ENCODE measurements at regions not wholly inside any gene's neighbourhood (a gene's known extent, or its start where the extent isn't known, plus 50 kb on each side); places are given as distances from the start of the nearest gene placed in this dataset.

DNA sequence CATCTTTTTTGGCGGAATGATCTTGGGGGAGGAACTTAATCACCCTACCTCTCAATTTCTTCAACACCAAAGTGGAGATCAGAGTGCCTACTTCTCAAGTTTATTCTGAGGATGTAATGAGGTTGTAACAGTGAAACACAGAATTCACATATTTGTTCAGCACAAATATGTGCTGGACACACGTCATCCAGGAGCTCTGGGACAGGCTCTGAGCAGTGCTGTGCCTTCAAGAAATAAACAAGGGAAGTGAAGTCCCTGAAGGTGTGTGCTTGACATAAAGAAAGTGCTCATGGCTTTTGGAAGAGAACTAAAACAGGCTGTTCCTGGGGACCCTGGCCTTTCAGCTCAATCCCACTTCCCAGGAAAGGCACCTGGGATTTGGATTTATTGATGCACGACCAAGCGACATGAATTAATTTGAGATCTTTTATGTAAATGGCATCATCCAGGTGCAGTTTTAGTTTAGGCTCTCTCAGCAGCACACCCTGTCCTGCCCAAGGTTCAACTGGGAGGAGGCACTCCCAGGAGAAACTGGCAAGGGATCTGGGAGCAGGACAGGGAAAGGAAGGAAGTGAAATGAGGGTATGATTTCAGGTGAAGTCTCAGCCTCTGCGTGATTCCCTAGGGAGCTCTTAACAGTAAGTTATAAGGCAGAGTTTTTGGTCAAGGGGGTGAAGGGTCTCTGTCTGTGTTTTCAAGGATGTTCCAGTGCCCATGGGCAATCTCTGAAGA is 211.0 kb downstream of the FOXA2 start:
- intact Hi-C loops (cut with micrococcal nuclease), result no loop called here

DNA sequence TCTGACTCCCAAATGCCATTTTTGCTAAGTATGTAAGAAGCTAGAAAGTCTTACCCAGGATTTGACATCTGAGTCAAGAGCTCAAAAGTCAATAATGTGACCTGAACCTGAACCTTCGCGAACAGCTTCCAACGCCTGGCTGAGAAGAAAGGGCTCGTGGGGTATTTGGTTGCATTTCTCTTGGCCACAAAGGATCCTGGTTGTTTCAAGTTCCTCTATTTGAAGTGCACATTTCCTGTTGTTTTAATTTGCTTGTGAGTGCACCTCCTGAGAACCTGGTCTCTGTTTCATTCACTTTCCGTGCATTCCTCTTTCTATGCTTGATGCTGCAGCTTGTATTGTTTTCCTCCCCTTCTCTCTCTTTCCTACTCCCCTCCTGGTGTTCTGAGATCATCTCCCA is 212.5 kb downstream of the FOXA2 start:
- intact Hi-C loops (cut with micrococcal nuclease), result no loop called here

DNA sequence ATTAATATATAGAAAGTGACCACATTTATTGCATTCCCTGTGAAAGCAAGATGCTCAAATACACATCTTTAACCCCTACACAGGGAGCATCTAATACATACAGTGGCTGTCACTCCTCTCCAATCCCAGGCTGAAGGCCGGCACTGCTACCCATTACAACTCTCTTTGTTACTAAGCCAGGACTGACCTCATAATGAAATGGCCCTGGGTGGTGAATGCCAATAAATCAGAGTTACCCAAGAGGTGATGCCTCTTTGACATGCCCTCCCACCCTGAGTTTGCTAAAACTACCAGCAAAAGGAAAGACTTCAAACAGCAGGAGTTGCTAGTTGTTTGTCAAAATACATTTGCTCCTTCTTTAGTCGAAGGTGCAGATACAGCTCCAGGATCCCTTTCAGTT is 214.2 kb downstream of the FOXA2 start:
- intact Hi-C loops (cut with micrococcal nuclease), result no loop called here

DNA sequence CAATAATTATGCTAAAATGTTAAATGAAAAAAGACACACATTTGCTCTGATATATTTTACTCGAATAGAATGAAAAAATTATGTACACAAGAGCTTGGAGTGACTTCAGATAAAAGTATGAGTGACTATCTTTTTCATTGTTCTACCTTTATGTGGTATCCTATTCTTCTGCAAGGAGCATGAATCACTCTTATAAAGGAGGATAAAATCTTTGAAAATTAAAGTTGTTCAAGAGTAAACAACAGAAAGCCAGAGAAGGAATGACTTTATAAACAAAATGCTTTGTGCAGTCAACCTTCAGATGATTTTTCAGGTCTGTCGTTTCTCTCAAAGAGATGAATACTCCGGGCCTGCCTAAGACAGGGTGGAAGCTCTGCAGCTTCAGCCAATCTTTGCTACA is 215.3 kb downstream of the FOXA2 start:
- intact Hi-C loops (cut with micrococcal nuclease), result no loop called here

DNA sequence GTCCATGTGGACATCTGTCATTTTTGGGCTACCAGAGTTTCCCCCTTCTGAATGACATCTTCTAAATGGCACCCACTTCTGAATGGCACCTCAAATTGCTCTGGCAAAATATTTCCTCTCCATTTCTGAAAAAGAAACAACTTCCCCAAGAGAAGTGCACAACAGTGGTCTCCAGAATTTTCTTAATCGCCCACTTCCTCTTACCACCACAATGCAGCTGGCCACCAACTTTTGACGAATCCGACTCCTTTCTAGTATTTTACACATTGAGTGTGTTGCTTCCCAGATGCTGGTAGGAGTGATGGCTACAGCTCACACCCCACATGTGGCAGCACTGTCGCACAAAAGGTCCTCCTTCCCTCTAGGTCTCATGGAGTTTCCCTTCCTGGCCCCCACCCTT is 216.1 kb downstream of the FOXA2 start:
- intact Hi-C loops (cut with micrococcal nuclease), result no loop called here

DNA sequence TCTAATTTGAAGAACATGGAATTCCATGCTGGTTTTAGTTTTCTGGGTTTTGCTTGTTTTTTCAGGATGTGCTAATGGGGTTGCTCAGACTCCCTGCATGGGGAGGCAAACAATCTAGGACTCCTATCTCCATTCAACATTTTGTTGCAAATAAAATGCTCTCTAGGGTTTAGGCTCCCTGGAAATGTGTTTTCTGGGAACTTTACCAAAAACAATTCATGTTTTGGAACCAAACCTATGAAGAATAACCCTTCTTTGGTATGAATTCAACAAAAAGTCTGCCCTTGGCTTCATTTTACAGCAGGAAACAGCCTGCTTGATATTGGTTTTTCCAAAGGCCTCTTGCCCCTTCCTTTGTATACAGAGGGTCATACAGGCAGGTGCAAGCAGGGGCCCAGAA is 217.7 kb downstream of the FOXA2 start:
- intact Hi-C loops (cut with micrococcal nuclease), result no loop called here

DNA sequence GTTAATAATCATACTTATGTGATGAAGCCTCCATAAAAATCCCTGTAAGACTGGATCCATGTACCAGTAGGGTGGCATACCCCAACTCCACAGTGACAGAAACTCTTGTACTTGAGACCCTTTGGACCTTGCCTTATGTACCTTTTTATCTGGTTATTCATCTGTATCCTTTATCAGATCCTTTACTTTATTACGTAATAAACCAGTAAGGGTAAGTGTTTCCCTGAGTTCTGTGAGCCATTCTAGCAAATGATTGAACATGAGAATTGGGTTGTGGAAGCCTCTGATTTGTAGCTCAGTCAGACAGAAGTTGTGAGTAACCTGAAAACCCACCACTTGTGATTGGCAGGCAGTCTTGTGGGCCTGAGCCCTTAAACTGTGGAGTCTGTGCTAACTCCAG is 229.7 kb downstream of the FOXA2 start:
- intact Hi-C loops (cut with micrococcal nuclease), result no loop called here

DNA sequence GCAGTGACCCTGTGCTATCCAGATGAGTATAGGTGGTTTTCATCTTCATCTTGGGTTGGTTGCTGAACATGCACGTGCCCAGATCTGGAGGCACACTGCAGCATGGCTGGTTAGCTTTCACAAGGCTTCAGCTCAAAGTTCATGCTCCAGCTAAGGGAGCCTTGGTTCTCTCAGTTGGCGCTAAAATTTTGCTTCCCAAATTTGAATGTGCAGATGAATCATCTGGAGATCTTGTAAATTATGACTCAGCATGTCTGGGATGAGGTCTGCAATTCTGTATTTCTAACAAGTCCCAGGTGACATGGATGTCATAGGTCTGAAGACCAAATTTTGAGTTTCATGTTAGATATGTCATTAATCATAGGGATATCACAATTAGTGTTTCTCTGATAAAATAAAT is 230.8 kb downstream of the FOXA2 start:
- intact Hi-C loops (cut with micrococcal nuclease), result no loop called here

DNA sequence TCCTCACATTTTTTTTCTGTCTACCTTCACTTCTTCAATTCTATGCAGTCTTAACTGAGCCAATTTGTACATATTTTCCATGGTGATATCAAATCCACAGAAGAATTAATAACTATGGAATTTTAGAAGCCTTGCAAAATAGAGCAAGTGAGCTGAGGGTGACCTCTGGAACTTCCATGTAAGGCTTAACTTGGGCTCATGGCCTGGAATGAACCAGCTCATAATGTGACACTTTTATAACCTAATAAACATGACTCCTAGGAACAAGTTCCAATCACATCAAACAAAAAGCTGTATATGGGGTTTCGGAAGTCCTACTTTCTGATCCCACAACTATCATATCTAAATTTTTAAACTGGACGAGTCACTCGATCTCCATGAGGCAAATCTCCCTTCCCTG is 232.4 kb downstream of the FOXA2 start:
- intact Hi-C loops (cut with micrococcal nuclease), result no loop called here

DNA sequence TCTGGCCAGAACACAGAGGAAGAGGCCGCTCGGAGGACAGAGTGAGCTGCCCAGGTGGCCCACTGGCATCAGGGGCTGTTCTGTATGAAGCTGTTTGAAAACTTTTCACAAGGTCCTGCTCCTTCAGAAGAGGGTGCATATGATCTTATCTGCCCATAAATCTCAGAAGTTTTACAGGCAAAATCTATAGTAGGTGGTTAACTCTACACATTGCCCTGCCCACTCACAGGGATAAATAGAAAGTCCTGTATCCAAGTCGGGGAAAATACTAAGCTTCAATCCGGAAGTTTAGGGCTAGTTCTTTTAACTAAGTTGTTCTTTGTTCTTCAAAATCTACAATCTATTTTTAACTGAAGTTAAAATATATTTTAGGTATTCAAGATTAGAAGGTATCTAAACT is 233.7 kb downstream of the FOXA2 start:
- intact Hi-C loops (cut with micrococcal nuclease), result no loop called here

DNA sequence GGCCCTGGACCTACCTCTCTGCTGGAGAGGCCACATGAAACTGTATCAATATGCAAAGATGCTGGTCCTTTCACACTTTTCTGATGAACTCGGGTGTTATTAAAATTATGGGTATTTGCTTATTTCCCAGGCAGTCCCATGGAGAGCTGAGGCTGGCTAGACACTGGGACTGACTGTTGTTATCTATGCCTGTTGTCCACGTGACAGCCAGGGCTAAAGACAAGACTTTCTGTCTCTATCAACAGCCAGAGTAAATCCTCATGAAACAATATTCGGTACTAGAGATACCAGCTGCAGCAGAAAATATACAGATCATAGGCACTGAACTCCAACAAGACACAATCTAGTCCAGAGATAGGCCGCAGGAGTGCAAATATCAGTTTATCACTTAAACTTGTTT is 236.4 kb downstream of the FOXA2 start:
- intact Hi-C loops (cut with micrococcal nuclease), result no loop called here

DNA sequence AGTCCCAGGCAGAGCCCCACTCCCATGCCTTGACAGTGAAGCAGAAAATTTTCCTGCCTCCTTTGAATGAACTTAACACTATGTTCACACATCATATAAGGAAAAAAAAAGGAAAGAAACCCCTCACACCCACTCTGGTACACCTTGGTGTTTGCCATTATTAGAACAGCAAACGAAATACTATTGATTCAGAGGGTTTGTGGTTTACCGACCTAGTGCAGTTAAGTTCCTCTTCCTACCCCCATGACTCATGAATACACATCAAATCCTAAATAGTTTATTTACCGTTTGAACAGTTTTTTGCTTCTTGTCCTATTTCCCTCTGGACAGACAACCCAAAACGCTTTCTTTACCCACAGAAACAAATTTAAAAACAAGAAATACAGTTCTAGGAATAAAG is 237.7 kb downstream of the FOXA2 start:
- intact Hi-C loops (cut with micrococcal nuclease), result no loop called here

DNA sequence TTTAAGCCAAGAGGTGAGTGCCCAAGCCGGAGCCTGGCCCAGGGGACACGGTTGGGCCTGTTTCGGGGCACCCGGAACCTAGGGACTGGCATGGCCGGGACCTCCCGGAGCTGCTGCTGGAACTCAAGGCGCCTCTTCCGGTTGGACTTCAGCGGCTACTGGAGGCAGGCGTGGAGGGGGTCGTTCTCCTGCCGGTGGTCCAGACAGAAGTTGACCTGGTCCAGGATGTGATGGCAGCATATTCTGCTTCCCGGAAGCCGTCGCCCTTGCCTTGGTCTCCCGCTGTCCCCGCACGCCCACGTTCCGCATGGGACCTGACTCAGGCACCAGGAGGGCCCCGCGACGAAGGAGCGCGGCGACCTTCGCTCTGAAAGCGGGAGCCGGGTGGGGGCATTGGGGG is 240.8 kb downstream of the FOXA2 start:
- intact Hi-C loops (cut with micrococcal nuclease), result loop anchor here (5.0 kb wide), 1 partner anchor 999 kb away; no protein-coding TSS in a partner anchor

DNA sequence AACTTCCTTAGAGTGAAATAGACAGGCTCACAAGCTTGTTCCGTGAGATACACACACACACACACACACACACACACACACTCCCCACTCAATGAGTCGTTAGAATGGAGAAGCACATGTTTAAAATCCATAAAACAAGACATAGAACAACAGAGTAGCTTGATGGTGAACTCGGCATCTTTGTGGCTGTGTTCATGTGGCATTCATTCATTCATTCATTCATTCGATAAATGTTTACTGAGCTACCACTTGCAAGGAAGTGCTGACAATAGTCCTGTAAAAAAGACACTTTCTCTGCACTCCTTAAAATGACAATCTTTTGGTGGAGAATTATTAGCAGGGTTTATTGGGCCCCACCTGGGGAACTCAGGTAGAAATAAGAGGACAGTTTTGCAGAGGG is 242.0 kb downstream of the FOXA2 start:
- intact Hi-C loops (cut with micrococcal nuclease), result loop anchor here (5.0 kb wide), 1 partner anchor 1000 kb away; no protein-coding TSS in a partner anchor

DNA sequence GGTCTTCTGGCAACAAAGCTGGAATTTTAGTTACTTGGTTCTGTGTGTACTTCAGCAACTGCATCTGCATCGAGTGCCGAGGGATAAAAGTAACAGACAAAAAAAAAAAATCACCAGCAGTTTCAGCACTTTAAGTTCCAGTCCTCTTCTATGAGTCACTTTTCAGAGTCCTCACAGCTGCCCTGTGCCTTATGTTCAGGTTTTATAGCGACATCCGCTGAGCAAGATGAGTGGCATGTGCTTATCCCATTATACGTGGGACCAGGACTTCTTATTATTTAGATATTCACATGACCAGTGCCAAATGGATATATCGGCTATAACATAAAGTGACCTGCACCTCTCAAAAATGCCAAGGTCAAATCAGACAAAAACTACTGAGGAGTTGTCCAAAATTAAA is 242.9 kb downstream of the FOXA2 start:
- intact Hi-C loops (cut with micrococcal nuclease), result loop anchor here (5.0 kb wide), 1 partner anchor 1001 kb away; no protein-coding TSS in a partner anchor

DNA sequence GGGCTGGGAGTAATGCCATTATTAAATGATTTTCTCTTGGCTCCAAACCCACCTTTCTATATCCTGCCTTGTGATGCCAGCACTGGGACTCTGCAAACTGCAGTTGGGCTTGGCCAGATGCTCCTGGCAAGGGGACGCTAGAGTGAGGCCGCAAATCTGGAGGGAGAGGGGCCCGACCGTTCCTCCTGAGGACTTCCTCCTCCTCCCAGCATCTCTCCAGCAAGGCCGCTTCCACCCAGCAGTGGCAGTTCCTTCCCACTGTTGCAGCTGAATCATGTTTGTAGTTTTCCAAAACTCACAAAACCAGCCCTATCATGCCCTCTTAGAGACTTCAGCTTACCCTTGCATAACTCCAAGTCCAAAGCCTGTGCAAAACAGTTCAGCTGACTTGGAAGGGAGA is 244.4 kb downstream of the FOXA2 start:
- intact Hi-C loops (cut with micrococcal nuclease), result loop anchor here (1.0 to 5.0 kb wide), 3 partner anchors 247 to 1002 kb away; no protein-coding TSS in a partner anchor

DNA sequence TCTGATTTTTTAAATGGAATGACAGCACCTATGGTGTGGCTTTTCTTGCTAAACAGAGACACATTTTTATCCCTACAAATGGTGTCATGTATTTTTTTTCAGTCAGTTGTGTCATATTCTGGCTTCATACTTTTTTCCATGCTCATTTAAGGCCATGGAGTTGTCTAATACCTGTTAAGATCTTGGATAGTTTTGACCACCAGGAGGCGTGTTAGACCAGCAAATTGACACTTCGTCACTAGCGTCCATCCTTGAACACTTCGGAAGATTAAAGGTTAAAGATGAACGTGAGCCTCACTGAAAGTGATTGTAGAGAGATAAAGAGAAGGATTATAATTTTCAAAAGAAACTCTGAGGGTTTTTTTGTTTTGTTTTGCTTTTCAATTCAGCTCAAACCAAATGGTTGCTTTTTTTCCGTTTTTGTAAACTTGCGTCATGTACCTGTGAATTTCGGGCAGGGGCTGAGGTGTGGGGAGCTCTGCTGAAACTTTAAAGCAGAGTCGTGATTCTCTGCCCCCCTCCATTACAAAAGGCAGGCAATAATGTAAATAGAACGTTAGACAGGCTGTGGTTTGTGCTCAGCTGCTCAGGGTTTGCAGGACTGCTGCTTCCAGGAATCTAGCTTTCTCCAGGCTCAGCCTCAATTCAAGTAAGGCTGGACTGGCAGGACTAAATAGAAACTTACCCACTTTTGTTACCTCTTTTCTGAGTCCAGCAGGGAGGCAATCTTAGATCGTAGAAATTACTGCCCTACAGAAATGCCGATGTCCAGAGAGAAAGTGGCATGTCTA is 245.1 kb downstream of the FOXA2 start:
- intact Hi-C loops (cut with micrococcal nuclease), result loop anchor here (1.0 to 2.0 kb wide), 2 partner anchors 248 to 345 kb away; no protein-coding TSS in a partner anchor

DNA sequence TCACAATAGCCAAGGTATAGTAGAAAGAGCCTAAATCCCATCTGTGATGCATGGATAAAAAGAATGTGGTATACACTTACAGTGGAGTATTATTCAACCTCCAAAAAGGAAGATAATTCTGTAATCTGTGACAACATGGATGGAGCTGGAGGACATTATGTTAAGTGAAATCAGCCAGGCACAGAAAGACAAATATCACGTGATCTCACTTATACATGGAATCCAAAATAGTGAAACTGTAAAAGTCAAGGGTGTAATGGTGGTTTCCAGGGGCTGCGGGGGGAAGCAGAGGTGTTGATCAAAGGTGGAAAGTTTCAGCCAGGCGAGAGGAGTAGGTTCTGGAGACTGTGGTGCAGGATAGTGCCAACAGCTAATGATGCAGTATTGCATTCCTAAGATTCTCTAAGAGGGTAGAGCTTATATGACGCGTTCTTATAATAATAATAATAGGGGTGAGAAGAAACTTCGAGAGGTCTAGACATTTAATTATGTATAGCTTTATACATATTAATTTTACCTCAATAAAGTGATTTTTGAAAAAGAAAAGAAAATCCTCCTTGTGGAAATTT is 246.1 kb downstream of the FOXA2 start:
- intact Hi-C loops (cut with micrococcal nuclease), result loop anchor here (2.0 kb wide), 1 partner anchor 249 kb away; no protein-coding TSS in a partner anchor

DNA sequence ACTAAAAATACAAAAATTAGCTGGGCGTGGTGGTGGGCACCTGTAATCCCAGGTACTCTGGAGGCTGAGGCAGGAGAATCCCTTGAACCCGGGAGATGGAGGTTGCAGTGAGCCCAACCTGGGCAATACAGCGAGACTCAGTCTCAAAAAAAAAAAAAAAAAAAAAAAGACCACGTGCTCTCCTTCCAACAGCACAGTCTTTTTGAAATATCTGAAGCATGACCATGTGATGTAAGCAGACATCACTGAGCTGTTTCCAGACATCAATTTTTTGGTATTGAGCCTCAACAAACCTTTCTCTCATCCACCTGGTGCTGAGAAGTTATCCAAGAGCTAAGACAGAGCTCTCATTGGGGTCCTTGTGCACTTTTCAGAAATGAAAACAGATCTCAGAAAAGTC is 249.2 kb downstream of the FOXA2 start:
- intact Hi-C loops (cut with micrococcal nuclease), result no loop called here

DNA sequence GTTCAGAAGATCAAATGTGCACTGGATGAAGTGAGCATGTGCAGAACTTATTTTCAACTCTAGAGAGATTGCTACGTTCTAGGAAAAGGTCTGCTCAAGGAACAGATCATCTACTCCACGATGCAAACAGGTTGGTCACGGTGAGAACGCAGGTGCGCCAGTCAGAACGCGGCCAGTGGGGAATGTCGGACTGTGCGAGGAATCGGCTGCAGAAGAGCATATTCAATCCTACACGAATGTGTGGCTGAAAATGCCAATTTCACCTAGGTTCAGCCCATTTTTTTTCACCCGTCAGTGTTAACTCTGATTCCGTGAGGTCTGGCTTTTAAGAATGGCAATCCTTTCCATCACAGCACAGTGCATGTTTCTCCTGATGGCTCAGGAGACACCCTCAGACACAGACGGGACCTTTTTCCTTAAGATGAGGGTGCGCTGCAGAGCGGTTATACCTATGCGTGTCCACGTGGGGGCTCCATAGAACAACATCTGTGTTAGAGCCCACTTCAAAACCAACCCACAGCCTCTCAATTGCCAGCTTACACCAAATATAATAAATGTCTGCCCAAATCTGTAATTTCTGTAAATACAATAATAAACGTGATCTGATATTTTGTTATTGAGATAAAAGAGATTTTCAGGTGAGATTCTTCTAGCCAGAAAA is 250.4 kb downstream of the FOXA2 start:
- intact Hi-C loops (cut with micrococcal nuclease), result no loop called here

DNA sequence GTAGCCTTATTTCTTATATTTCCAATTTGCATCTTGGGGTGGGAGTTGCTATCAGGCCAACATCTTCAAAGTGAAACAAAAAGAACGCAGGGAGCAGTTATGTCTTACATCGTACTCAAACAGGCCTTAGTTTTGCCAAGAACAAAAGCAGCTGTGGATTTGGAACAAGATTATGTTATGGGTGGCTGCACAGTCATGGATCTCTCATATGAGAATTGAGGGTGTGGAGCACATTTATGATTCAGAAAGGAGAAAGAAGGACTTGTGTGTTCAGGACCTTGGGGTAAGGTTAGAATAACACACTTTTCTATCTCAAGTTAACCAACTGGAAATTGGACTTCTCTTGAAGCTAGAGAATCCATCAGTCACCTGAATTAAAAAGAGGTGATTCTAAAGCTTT is 259.9 kb downstream of the FOXA2 start:
- intact Hi-C loops (cut with micrococcal nuclease), result no loop called here

DNA sequence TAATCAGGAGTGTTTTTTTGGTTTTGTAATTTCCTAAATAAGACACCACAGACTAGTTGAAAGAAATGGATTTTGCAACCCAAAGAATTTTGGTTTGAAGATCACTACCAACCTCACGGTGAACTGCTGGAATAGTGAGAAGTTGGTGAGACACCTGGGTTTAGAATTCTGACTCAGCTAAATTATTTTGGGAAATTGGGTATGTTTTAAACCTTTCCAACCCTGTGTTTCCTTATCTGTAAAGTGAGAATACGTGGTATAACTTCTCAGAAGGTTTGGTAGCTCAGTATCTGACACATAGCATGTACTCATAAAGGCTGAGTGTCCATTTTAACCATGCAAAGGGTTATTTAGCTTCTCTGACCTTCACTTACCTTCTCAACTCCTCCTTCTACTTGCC is 261.9 kb downstream of the FOXA2 start:
- intact Hi-C loops (cut with micrococcal nuclease), result no loop called here
